Endothelial cell of umbilical vein (primary cell): ENCODE measurements at regions not wholly inside any gene's neighbourhood (a gene's known extent, or its start where the extent isn't known, plus 50 kb on each side); places are given as distances from the start of the nearest gene placed in this dataset.

ENCODE experiments used
- BruUV-seq: library from RNA; stranded (reverse); fragments of 400-500 nt; replicated peaks from 2 replicates; lab custom pipeline; 2021; lab: Mats Ljungman, UMichigan
- CTCF ChIA-PET: fragments of 300-600, 350-600 bp; sonication (Branson Sonifier 250); formaldehyde crosslinking; loops from one replicate; lab custom pipeline; 2021; ENCODE audit warnings: antibody characterized with exemption, inconsistent platforms; lab: Charles Lee
- POLR2A ChIA-PET: fragments of 300-600, 350-600 bp; sonication (Branson Sonifier 250); formaldehyde crosslinking; loops from one replicate; lab custom pipeline; 2021; ENCODE audit warnings: antibody characterized with exemption, inconsistent platforms; lab: Charles Lee
- DNase-seq: peaks from one replicate; pipeline ENCODE4 v3.0.0-alpha.2; 2011; ENCODE audit warnings: low read depth, low spot score
- FAIRE-seq: peaks from 2 replicates; lab custom pipeline; 2011; peaks lifted over from hg19 to GRCh38; lab: Jason Lieb, UNC
- H2AFZ ChIP-seq: 2 replicates; pipeline ENCODE4 v1.6.0; 2012; ENCODE audit warnings: low read depth, low read length, control low read depth, inconsistent platforms
- H3K27ac ChIP-seq: 2 replicates; pipeline ENCODE4 v1.5.1; 2011; ENCODE audit warnings: low read depth, mild to moderate bottlenecking, control low read depth, low read length, moderate library complexity; ENCODE audit not compliant: insufficient read depth
- H3K27me3 ChIP-seq, 2 experiments: 2 replicates each; pipeline versions ENCODE4 v1.6.0 to v1.6.1; 2011; ENCODE audit warnings: low read length in 2 of 2, mixed read lengths in 1 of 2; ENCODE audit not compliant: control insufficient read depth in 2 of 2, insufficient read depth in 2 of 2
- H3K36me3 ChIP-seq, 2 experiments: 2 replicates in 1 of 2; 3 replicates in 1 of 2; pipeline ENCODE4 v1.5.1; 2011; ENCODE audit warnings: low read length in 2 of 2, mild to moderate bottlenecking in 1 of 2, moderate library complexity in 1 of 2; ENCODE audit not compliant: control insufficient read depth in 2 of 2, insufficient read depth in 2 of 2; ENCODE audit errors: extremely low read depth in 1 of 2
- H3K4me1 ChIP-seq: 3 replicates; pipeline ENCODE4 v1.5.1; 2011; ENCODE audit warnings: mild to moderate bottlenecking, low read length; ENCODE audit not compliant: control insufficient read depth, insufficient read depth; ENCODE audit errors: extremely low read depth
- H3K4me2 ChIP-seq: 2 replicates; pipeline ENCODE4 v1.6.1; 2011; ENCODE audit warnings: low read length, control low read depth, mixed read lengths; ENCODE audit not compliant: insufficient read depth
- H3K4me3 ChIP-seq, 3 experiments: fragments of 200-600 bp in 1 of 3; sonication (generic), shearing (Covaris generic) in 1 of 3; replicated peaks in 1 of 3; 2 replicates each; pipeline ENCODE4 v1.5.1; 2011 to 2016; ENCODE audit warnings: control low read depth in 3 of 3, low read length in 3 of 3, mild to moderate bottlenecking in 2 of 3, inconsistent platforms in 1 of 3, low read depth in 1 of 3, moderate library complexity in 1 of 3; ENCODE audit not compliant: insufficient read depth in 1 of 3
- H3K79me2 ChIP-seq: 2 replicates; pipeline ENCODE4 v1.6.0; 2012; ENCODE audit warnings: low read length, inconsistent platforms; ENCODE audit not compliant: control insufficient read depth, insufficient read depth
- H3K9ac ChIP-seq: replicated peaks from 2 replicates; pipeline ENCODE3; 2011; ENCODE audit warnings: low read length, control low read depth; ENCODE audit not compliant: insufficient read depth; ENCODE audit errors: extremely low read depth
- H3K9me1 ChIP-seq: replicated peaks from 3 replicates; pipeline ENCODE4 v1.6.0; 2011; ENCODE audit warnings: mild to moderate bottlenecking, low read length; ENCODE audit not compliant: control insufficient read depth, insufficient read depth; ENCODE audit errors: extremely low read depth
- H3K9me3 ChIP-seq: replicated peaks from 2 replicates; pipeline ENCODE4 v1.5.1; 2012; ENCODE audit warnings: low read length, inconsistent platforms; ENCODE audit not compliant: control insufficient read depth, insufficient read depth
- H4K20me1 ChIP-seq: replicated peaks from 2 replicates; pipeline ENCODE3; 2011; ENCODE audit warnings: mild to moderate bottlenecking, low read length; ENCODE audit not compliant: control insufficient read depth, insufficient read depth; ENCODE audit errors: extremely low read depth
- CTCF ChIP-seq, 2 donors: IDR thresholded peaks; 1 replicate in 1 of 2; 2 replicates in 1 of 2; pipeline ENCODE4 v1.5.1; 2011; ENCODE audit warnings: low read length in 2 of 2, mild to moderate bottlenecking in 2 of 2, moderate library complexity in 2 of 2, control low read depth in 1 of 2, inconsistent platforms in 1 of 2, low read depth in 1 of 2; ENCODE audit not compliant: insufficient read depth in 1 of 2; ENCODE audit errors: extremely low read depth in 1 of 2
- FOS ChIP-seq: IDR thresholded peaks from 2 replicates; pipeline ENCODE4 v1.6.1; 2011; ENCODE audit warnings: mild to moderate bottlenecking, low read length, moderate library complexity, borderline replicate concordance; ENCODE audit not compliant: insufficient read depth
- GATA2 ChIP-seq: IDR thresholded peaks from 2 replicates; pipeline ENCODE4 v1.7.0; 2011; ENCODE audit warnings: low read depth, mild to moderate bottlenecking, moderate library complexity, mixed read lengths, low read length; ENCODE audit not compliant: insufficient read length, insufficient read depth
- JUN ChIP-seq: IDR thresholded peaks from 2 replicates; pipeline ENCODE4 v1.6.1; 2011; ENCODE audit warnings: borderline replicate concordance, low read depth; ENCODE audit not compliant: insufficient read length, insufficient read depth
- POLR2A ChIP-seq: IDR thresholded peaks from 2 replicates; pipeline ENCODE4 v1.6.1; 2012; ENCODE audit warnings: low read depth, mild to moderate bottlenecking, control low read depth, low read length
- dilution Hi-C: fragments of 300-500 bp; cut with MboI; formaldehyde crosslinking; loops from one replicate; pipeline ENCODE4 v1.15.0; 2019; ENCODE audit warnings: low sequenced_read_pairs; ENCODE audit not compliant: extremely low pct_ligation_motif_present
- intact Hi-C: fragments of 100-400 bp; cut with micrococcal nuclease; formaldehyde crosslinking; loops from one replicate; pipeline ENCODE4 v1.10.0; 2022

DNA sequence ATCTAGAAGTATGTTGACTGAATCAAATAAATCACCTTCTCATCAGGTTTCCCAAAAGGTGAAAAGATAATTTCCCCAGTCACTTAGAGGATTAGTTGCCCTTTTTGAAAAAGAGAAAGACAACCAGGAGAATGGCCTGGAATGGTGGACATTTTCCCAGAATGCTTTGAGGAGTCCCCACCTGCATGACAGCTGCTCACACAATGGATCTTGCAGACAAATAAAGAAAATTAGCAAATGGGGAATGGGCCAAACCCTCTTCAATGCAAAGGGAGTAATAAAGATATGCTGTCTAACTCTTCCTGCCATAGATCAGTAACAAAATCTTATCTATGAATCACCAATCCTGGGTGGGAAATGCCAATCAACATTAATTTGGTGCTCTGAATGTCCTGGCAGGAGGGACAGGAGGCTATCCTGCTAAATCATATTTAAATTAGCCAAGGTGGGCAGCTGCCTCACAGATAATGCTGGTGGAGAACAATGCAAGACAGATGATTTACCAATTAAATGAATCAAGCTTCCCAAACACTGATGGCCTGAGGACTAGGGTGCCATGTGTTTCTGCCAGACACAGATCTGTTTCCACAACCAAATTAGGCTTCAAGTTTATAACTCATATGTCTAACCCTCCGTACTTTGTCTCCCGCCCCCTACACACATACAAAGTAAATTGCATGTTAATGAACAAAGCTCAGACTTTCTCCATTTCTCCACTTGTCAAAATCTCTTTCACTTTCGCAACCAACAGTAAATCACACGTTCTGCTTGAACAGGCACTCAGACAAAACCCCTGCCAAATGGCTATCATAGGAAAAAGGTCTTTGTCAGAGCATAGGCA is 488.0 kb upstream of the PLXNA2 start:
- Histone ChIP-seq H3K9me3 (no peaks in the 10 kb centered on the region), H3K27ac (no peak overlapping the region), H3K9ac (no peak overlapping the region), H3K4me1 (no peaks in the 10 kb centered on the region), H2AFZ (no peak overlapping the region), H3K9me1 (no peaks in the 10 kb centered on the region), H3K36me3 (no peaks in the 10 kb centered on the region), H3K4me2 (no peak overlapping the region), H3K4me3 (peak overlapping the region in 1 of 3 experiments; percentile 13), H4K20me1 (no peaks in the 10 kb centered on the region), H3K79me2 (no peaks in the 10 kb centered on the region), H3K27me3 (no peaks in the 10 kb centered on the region)
- CTCF ChIA-PET, result interaction anchor here (1.1 kb wide), 1 partner anchor 10 kb away, joined by 3 read pairs; no protein-coding TSS in a partner anchor
- POLR2A ChIA-PET, result no interaction called here
- DNase-seq (peak; percentile 40), FAIRE-seq (no peak)
- intact Hi-C loops, result no loop called here
- TF ChIP-seq FOS, result no peak
- TF ChIP-seq GATA2, result no peak
- TF ChIP-seq POLR2A, result no peak
- TF ChIP-seq CTCF (IDR thresholded peaks at IDR 0.05; ENCODE audit: extremely low read depth in 1 of 2, insufficient read depth in 1 of 2, low read depth in 1 of 2, low read length in 2 of 2), result no peak
- TF ChIP-seq JUN, result no peak
- dilution Hi-C loops, result no loop called here
- no TSS peak for BruUV-seq
